CD14-positive monocyte (primary cell): ENCODE measurements at regions not wholly inside any gene's neighbourhood (a gene's known extent, or its start where the extent isn't known, plus 50 kb on each side); places are given as distances from the start of the nearest gene placed in this dataset.

Experiments
- DNase-seq, 3 donors: peaks; one replicate each; pipeline ENCODE4 v3.0.0-alpha.2; 2011 to 2022
- H2AFZ ChIP-seq: 2 replicates; pipeline ENCODE4 v1.6.0; 2012; ENCODE audit warnings: mild to moderate bottlenecking, low read depth, low read length, inconsistent platforms; ENCODE audit not compliant: insufficient read depth, poor library complexity, severe bottlenecking
- H3K27ac ChIP-seq, 2 donors: 1 replicate in 1 of 2; 2 replicates in 1 of 2; pipeline ENCODE4 v1.5.1; 2012 to 2013; ENCODE audit warnings: low read length in 2 of 2, control low read depth in 1 of 2, inconsistent platforms in 1 of 2, low read depth in 1 of 2, mild to moderate bottlenecking in 1 of 2
- H3K27me3 ChIP-seq, 2 donors: one replicate each; pipeline versions ENCODE4 v1.6.0 to v1.6.1; 2011 to 2013; ENCODE audit warnings: low read length in 2 of 2; ENCODE audit not compliant: control insufficient read depth in 2 of 2, insufficient read depth in 2 of 2
- H3K36me3 ChIP-seq, 2 donors: replicated peaks in 1 of 2; 1 replicate in 1 of 2; 2 replicates in 1 of 2; pipeline versions ENCODE4 v1.5.1 to v1.6.1; 2012 to 2013; ENCODE audit warnings: low read length in 2 of 2, control low read depth in 1 of 2, inconsistent platforms in 1 of 2, mild to moderate bottlenecking in 1 of 2; ENCODE audit not compliant: insufficient read depth in 2 of 2, control insufficient read depth in 1 of 2
- H3K4me1 ChIP-seq, 2 donors: 1 replicate in 1 of 2; 2 replicates in 1 of 2; pipeline versions ENCODE4 v1.5.1 to v1.6.1; 2012 to 2013; ENCODE audit warnings: low read length in 2 of 2, control low read depth in 1 of 2, inconsistent platforms in 1 of 2, mild to moderate bottlenecking in 1 of 2, moderate library complexity in 1 of 2; ENCODE audit not compliant: insufficient read depth in 2 of 2, control insufficient read depth in 1 of 2
- H3K4me2 ChIP-seq: replicated peaks from 2 replicates; pipeline ENCODE3; 2012; ENCODE audit warnings: low read length, moderate library complexity, mild to moderate bottlenecking; ENCODE audit not compliant: poor library complexity, severe bottlenecking; ENCODE audit errors: extremely low read depth
- H3K4me3 ChIP-seq, 3 experiments: fragments of 200-600 bp in 1 of 3; sonication (generic) in 1 of 3; replicated peaks in 1 of 3; 1 replicate in 2 of 3; 2 replicates in 1 of 3; pipeline ENCODE4 v1.5.1; 2011 to 2013; ENCODE audit warnings: low read length in 3 of 3, mild to moderate bottlenecking in 3 of 3, control low read depth in 2 of 3, low read depth in 2 of 3, inconsistent platforms in 1 of 3, moderate library complexity in 1 of 3
- H3K79me2 ChIP-seq: 2 replicates; pipeline ENCODE4 v1.6.0; 2012; ENCODE audit warnings: mild to moderate bottlenecking, control low read depth, inconsistent platforms, low read length, moderate library complexity; ENCODE audit not compliant: insufficient read depth
- H3K9ac ChIP-seq: 2 replicates; pipeline ENCODE4 v1.6.0; 2017; ENCODE audit warnings: low read length, mild to moderate bottlenecking; ENCODE audit not compliant: insufficient read depth, poor library complexity, severe bottlenecking
- H3K9me3 ChIP-seq, 2 donors: replicated peaks in 1 of 2; 1 replicate in 1 of 2; 2 replicates in 1 of 2; pipeline versions ENCODE4 v1.5.1 to v1.6.1; 2012 to 2013; ENCODE audit warnings: low read length in 2 of 2, control low read depth in 1 of 2; ENCODE audit not compliant: control insufficient read depth in 1 of 2, insufficient read depth in 1 of 2
- H4K20me1 ChIP-seq: 2 replicates; pipeline ENCODE4 v1.6.0; 2012; ENCODE audit warnings: mild to moderate bottlenecking, low read length, control low read depth, moderate library complexity; ENCODE audit not compliant: insufficient read depth
- H3K27ac Mint-ChIP-seq, 7 donors: one replicate each; pipeline ENCODE4 v1.8.0; 2020; ENCODE audit warnings: mild to moderate bottlenecking in 7 of 7, mixed read lengths in 7 of 7, moderate library complexity in 6 of 7, inconsistent platforms in 2 of 7
- H3K27me3 Mint-ChIP-seq, 3 donors: one replicate each; pipeline ENCODE4 v1.8.0; 2021 to 2022; ENCODE audit warnings: low read depth in 3 of 3, mild to moderate bottlenecking in 3 of 3, mixed read lengths in 3 of 3, moderate library complexity in 3 of 3, inconsistent platforms in 1 of 3
- H3K36me3 Mint-ChIP-seq, 2 donors: one replicate each; pipeline ENCODE4 v1.8.0; 2020; ENCODE audit warnings: mixed read lengths in 2 of 2, inconsistent platforms in 1 of 2, mild to moderate bottlenecking in 1 of 2
- H3K4me1 Mint-ChIP-seq: one replicate; pipeline ENCODE4 v1.8.0; 2020; ENCODE audit warnings: mild to moderate bottlenecking, mixed read lengths
- H3K4me3 Mint-ChIP-seq, 2 donors: one replicate each; pipeline ENCODE4 v1.8.0; 2020; ENCODE audit warnings: mild to moderate bottlenecking in 2 of 2, mixed read lengths in 2 of 2, moderate library complexity in 1 of 2
- H3K9me3 Mint-ChIP-seq, 7 donors: one replicate each; pipeline ENCODE4 v1.8.0; 2020 to 2022; ENCODE audit warnings: mixed read lengths in 7 of 7, mild to moderate bottlenecking in 6 of 7, moderate library complexity in 6 of 7, inconsistent platforms in 2 of 7
- WGBS: methylation state at CpG from one replicate; pipeline ENCODE4 v1.1.5; 2013; ENCODE audit warnings: missing lambda C conversion rate; ENCODE audit not compliant: insufficient coverage; 5-methylcytosine and 5-hydroxymethylcytosine counted together
- intact Hi-C, 2 donors: fragments of 100-400 bp; cut with micrococcal nuclease; formaldehyde crosslinking; loops; one replicate each; pipeline versions ENCODE4 v1.15.0 to v1.15.1; 2023
- TF ChIP-seq, protein P1 (sequence below): fragments of 200-600 bp; IDR thresholded peaks from one replicate; pipeline ENCODE4 v1.8.0; 2022; ENCODE audit warnings: antibody characterized with exemption, mild to moderate bottlenecking

DNA sequence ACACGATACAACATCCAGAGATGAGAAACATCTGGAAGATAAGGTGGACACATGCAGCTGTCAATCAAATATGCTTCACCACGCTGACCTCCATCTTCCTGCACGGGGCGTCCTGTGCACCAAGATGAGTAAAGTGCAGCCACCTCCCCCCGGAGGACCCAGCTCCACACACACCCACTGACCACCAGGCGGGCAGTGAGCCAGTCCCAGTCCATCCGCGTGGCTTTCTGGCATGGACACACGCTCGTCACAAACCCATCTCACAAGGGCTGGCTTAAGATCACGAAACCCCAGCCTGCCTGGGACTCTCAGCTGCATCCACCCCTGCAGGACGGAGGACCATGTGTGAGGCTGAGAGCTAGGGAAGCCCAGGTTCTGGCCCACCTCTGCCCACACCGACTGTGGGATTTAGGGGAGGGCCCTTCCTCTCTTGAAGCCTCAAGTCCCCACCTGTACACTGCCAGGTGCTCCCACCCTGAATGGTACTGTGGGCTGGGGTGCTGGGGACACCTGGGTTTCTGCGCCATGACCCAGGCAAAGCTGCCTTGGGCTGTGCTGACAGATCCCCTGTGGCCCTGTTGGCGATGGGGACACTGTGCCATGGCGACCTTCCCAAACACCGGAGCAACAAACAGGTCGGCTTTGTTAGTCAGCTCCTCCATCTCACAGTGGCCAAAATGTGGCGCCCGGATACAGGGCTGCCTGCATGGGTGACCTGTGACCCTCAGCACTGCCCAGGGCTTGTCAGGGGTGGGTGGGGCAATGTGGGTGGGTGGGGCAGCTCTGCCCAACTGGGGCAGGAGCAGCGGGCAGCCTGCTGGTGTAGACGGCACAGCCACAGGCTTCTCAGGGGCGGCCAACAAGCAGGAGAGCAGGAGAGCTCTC, 629.0 kb downstream of the TBC1D22A start:
- Histone ChIP-seq H4K20me1 (no peaks in the 10 kb centered on the region), H3K4me3 (no peak overlapping the region), H3K36me3 (no peaks in the 10 kb centered on the region), H3K4me1 (no peaks in the 10 kb centered on the region), H3K27me3 (no peaks in the 10 kb centered on the region), H3K79me2 (no peaks in the 10 kb centered on the region), H3K4me2 (no peak overlapping the region), H3K9me3 (no peaks in the 10 kb centered on the region), H3K27ac (no peak overlapping the region), H2AFZ (no peak overlapping the region), H3K9ac (no peak overlapping the region)
- Mint-ChIP-seq H3K27me3 (peaks cover 0 to 5% (median 1%) of the 10 kb centered on the region in 3 donors), H3K27ac (no peak overlapping the region), H3K36me3 (no peaks in the 10 kb centered on the region), H3K4me3 (no peak overlapping the region), H3K4me1 (no peaks in the 10 kb centered on the region), H3K9me3 (no peaks in the 10 kb centered on the region)
- intact Hi-C loops, result no loop called here
- no peak for DNase-seq
- WGBS, result 90% methylated on average over 12 of the region's 23 CpGs
- TF ChIP-seq, protein P1, sequence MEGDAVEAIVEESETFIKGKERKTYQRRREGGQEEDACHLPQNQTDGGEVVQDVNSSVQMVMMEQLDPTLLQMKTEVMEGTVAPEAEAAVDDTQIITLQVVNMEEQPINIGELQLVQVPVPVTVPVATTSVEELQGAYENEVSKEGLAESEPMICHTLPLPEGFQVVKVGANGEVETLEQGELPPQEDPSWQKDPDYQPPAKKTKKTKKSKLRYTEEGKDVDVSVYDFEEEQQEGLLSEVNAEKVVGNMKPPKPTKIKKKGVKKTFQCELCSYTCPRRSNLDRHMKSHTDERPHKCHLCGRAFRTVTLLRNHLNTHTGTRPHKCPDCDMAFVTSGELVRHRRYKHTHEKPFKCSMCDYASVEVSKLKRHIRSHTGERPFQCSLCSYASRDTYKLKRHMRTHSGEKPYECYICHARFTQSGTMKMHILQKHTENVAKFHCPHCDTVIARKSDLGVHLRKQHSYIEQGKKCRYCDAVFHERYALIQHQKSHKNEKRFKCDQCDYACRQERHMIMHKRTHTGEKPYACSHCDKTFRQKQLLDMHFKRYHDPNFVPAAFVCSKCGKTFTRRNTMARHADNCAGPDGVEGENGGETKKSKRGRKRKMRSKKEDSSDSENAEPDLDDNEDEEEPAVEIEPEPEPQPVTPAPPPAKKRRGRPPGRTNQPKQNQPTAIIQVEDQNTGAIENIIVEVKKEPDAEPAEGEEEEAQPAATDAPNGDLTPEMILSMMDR, result no peak

- Mint-ChIP-seq H3K36me3 (no peaks in the 10 kb centered on the region), H3K27ac (no peak overlapping the region), H3K4me1 (no peaks in the 10 kb centered on the region), H3K4me3 (no peak overlapping the region), H3K27me3 (peaks cover 0 to 7% (median 0%) of the 10 kb centered on the region in 3 donors), H3K9me3 (no peaks in the 10 kb centered on the region)
- Histone ChIP-seq H3K79me2 (no peaks in the 10 kb centered on the region), H3K27ac (no peak overlapping the region), H3K27me3 (no peaks in the 10 kb centered on the region), H4K20me1 (no peaks in the 10 kb centered on the region), H2AFZ (no peak overlapping the region), H3K4me1 (no peaks in the 10 kb centered on the region), H3K4me3 (no peak overlapping the region), H3K9me3 (no peaks in the 10 kb centered on the region), H3K4me2 (no peak overlapping the region), H3K36me3 (no peaks in the 10 kb centered on the region), H3K9ac (no peak overlapping the region)
- intact Hi-C loops, result no loop called here
- TF ChIP-seq, protein P1, result no peak
- DNase-seq, result no peak
- WGBS, result 93% methylated on average over 43 of the region's 44 CpGs
Measured at GRCh38 chr22:47390026-47390970, 627.8 kb downstream of the TBC1D22A start.
